ENCODE measurements at regions not wholly inside any gene's neighbourhood (a gene's known extent, or its start where the extent isn't known, plus 50 kb on each side); places are given as distances from the start of the nearest gene placed in this dataset.

DNA sequence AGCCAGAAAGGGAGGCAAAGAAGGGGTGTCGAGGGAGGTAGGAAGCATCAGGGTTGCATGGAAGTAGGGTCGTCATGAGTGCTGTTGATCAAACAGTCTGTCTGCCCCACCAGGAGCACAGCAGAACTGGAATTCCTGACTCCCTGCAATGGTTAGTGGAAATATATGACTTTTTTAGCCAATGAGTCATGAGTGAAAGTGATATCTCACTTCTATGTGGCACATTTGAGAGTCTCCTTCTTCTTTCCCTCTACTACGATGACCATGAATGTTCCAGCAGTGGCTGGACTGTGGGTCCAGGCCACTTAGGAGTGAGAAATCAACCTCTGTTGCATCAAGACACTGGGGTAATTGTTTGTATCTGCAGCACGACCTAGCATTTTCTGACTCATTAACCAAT lies 199.5 kb downstream of the TTC32 start:
- 94% methylated on average over 4 of the region's 4 CpGs for WGBS (ENCODE audit: insufficient coverage)
- H3K4me3 ChIP-seq (ENCODE audit: control insufficient read depth in 1 of 7, extremely low read depth in 1 of 7, insufficient read depth in 4 of 7, low read depth in 2 of 7, low read length in 6 of 7) = no peak overlapping the region
- no peaks in the 10 kb centered on the region for H3K9me3 ChIP-seq (ENCODE audit: control extremely low read depth in 1 of 5, control insufficient read depth in 4 of 5, insufficient read depth in 2 of 5, low read depth in 1 of 5, low read length in 4 of 5)
- DNase-seq = no peak
- CTCF ChIA-PET = no interaction called here
- H3K4me1 ChIP-seq (ENCODE audit: control extremely low read depth in 1 of 4, control insufficient read depth in 4 of 4, insufficient read depth in 4 of 4, low read length in 3 of 4) = no peaks in the 10 kb centered on the region
- no peaks in the 10 kb centered on the region for H3K36me3 ChIP-seq (ENCODE audit: control insufficient read depth in 4 of 4, insufficient read depth in 4 of 4, low read length in 3 of 4)
- peaks cover 0 to 4% (median 0%) of the 10 kb centered on the region in 5 experiments for H3K27me3 ChIP-seq (replicated peaks in 2 of 5; ENCODE audit: control insufficient read depth in 4 of 5, insufficient read depth in 5 of 5, low read length in 4 of 5)
- H3K27ac ChIP-seq (ENCODE audit: insufficient read depth in 1 of 2, low read depth in 1 of 2, low read length in 2 of 2, poor library complexity in 1 of 2, severe bottlenecking in 2 of 2) = no peak overlapping the region
- POLR2A ChIA-PET = no interaction called here

DNA sequence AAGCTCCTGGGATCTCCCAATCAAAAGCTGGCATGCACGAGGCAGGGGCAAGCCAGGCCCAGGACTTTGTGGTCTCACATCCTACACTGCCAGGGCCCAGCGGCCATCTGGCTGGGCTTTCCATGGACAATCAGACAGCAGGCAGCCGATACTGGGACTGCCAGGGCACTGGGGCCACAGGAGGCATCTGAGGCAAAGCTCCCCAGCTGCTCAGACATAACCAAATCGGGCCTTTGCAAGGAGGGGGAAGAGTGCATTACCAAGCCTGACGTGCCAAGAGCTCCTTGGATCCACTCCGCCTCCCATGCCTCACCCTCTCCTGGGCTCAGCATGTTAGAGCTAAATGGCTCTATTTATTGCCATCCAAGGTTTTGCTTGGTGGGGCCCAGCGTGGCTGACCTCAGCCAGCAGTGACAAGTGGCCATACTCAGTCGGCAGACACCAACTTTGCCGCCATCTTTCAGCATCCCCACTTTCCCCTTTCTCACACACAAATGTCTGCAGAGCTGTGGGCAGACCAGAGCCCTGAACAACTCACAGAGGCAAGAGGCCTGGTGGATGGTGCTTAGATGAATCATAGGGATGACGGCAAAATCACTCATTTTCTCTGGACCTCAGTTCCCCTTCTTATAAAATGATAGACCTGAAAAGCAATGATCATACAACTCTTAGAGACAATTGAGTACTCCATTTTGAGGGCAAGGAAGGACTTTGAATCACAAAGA lies 200.8 kb downstream of the TTC32 start:
- WGBS (ENCODE audit: insufficient coverage) = 96% methylated on average over 8 of the region's 10 CpGs
- Histone ChIP-seq H3K9me3 (ENCODE audit: control extremely low read depth in 1 of 5, control insufficient read depth in 4 of 5, insufficient read depth in 2 of 5, low read depth in 1 of 5, low read length in 4 of 5) (no peaks in the 10 kb centered on the region), H3K27me3 (replicated peaks in 2 of 5; ENCODE audit: control insufficient read depth in 4 of 5, insufficient read depth in 5 of 5, low read length in 4 of 5) (peaks cover 0 to 4% (median 0%) of the 10 kb centered on the region in 5 experiments), H3K4me3 (ENCODE audit: control insufficient read depth in 1 of 7, extremely low read depth in 1 of 7, insufficient read depth in 4 of 7, low read depth in 2 of 7, low read length in 6 of 7) (no peak overlapping the region), H3K27ac (ENCODE audit: insufficient read depth in 1 of 2, low read depth in 1 of 2, low read length in 2 of 2, poor library complexity in 1 of 2, severe bottlenecking in 2 of 2) (no peak overlapping the region), H3K36me3 (ENCODE audit: control insufficient read depth in 4 of 4, insufficient read depth in 4 of 4, low read length in 3 of 4) (no peaks in the 10 kb centered on the region), H3K4me1 (ENCODE audit: control extremely low read depth in 1 of 4, control insufficient read depth in 4 of 4, insufficient read depth in 4 of 4, low read length in 3 of 4) (no peaks in the 10 kb centered on the region)
- ChIA-PET CTCF (no interaction called here), POLR2A (no interaction called here)
- no peak for DNase-seq

DNA sequence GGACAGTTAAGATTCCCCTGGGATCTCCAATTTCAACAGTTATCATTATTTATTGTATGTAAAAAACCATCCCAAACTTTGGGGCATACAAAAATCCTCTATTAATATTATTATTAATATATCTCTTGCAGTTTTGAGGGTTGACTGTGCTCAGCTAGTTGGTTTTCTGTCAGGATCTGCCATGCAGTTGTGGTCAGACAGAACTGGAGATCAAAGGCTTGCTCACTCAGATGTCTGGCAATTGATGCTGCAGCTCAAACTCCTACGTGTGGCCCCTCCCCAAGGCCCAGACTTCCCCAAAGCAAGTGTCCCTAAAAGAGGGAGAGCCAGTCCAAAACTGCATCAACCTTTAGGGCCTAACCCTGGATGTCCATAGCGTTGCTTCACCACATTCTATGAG lies 204.7 kb downstream of the TTC32 start:
- H3K36me3 ChIP-seq (ENCODE audit: control insufficient read depth in 4 of 4, insufficient read depth in 4 of 4, low read length in 3 of 4) = no peaks in the 10 kb centered on the region
- CTCF ChIA-PET = interaction anchor here (0.8 kb wide), 1 partner anchor 14 kb away, joined by 3 read pairs; no protein-coding TSS in a partner anchor
- POLR2A ChIA-PET = no interaction called here

DNA sequence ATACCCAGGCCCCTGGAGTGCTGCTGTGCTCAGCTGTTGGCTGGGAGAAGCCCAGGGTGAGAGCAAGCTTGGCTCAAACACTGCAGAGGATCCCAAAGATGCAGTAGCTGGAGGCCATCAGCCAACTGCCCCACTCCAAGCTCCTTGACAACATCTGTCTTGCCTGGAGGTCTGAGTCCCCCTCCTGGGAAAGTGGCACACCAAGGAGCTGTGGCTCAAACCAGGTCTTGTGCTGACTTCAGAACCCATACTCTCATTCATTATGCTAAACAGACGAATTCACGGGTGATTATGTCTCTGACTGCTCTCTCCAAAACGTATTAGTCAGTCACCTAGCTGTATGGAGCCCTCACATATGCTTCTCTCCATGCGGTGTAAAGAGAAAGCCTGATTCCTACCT lies 206.1 kb downstream of the TTC32 start:
- POLR2A ChIA-PET = no interaction called here
- no peak for DNase-seq
- H3K36me3 ChIP-seq (ENCODE audit: control insufficient read depth in 4 of 4, insufficient read depth in 4 of 4, low read length in 3 of 4) = no peaks in the 10 kb centered on the region
- no peak overlapping the region for H3K4me3 ChIP-seq (ENCODE audit: control insufficient read depth in 1 of 7, extremely low read depth in 1 of 7, insufficient read depth in 4 of 7, low read depth in 2 of 7, low read length in 6 of 7)
- H3K9me3 ChIP-seq (ENCODE audit: control extremely low read depth in 1 of 5, control insufficient read depth in 4 of 5, insufficient read depth in 2 of 5, low read depth in 1 of 5, low read length in 4 of 5) = no peaks in the 10 kb centered on the region
- peaks cover 0 to 4% (median 2%) of the 10 kb centered on the region in 5 experiments for H3K27me3 ChIP-seq (replicated peaks in 2 of 5; ENCODE audit: control insufficient read depth in 4 of 5, insufficient read depth in 5 of 5, low read length in 4 of 5)
- no peak overlapping the region for H3K27ac ChIP-seq (ENCODE audit: insufficient read depth in 1 of 2, low read depth in 1 of 2, low read length in 2 of 2, poor library complexity in 1 of 2, severe bottlenecking in 2 of 2)
- CTCF ChIA-PET = no interaction called here
- no peaks in the 10 kb centered on the region for H3K4me1 ChIP-seq (ENCODE audit: control extremely low read depth in 1 of 4, control insufficient read depth in 4 of 4, insufficient read depth in 4 of 4, low read length in 3 of 4)
- 75% methylated on average over 4 of the region's 4 CpGs for WGBS (ENCODE audit: insufficient coverage)

More for the DNA sequence above, 204.7 kb downstream of the TTC32 start:
- 71% methylated on average over 2 of the region's 2 CpGs for WGBS (ENCODE audit: insufficient coverage)
- Histone ChIP-seq H3K27ac (ENCODE audit: insufficient read depth in 1 of 2, low read depth in 1 of 2, low read length in 2 of 2, poor library complexity in 1 of 2, severe bottlenecking in 2 of 2) (no peak overlapping the region), H3K27me3 (replicated peaks in 2 of 5; ENCODE audit: control insufficient read depth in 4 of 5, insufficient read depth in 5 of 5, low read length in 4 of 5) (peaks cover 0 to 4% (median 0%) of the 10 kb centered on the region in 5 experiments), H3K4me3 (ENCODE audit: control insufficient read depth in 1 of 7, extremely low read depth in 1 of 7, insufficient read depth in 4 of 7, low read depth in 2 of 7, low read length in 6 of 7) (no peak overlapping the region), H3K4me1 (ENCODE audit: control extremely low read depth in 1 of 4, control insufficient read depth in 4 of 4, insufficient read depth in 4 of 4, low read length in 3 of 4) (no peaks in the 10 kb centered on the region), H3K9me3 (ENCODE audit: control extremely low read depth in 1 of 5, control insufficient read depth in 4 of 5, insufficient read depth in 2 of 5, low read depth in 1 of 5, low read length in 4 of 5) (no peaks in the 10 kb centered on the region)
- no peak for DNase-seq

DNA sequence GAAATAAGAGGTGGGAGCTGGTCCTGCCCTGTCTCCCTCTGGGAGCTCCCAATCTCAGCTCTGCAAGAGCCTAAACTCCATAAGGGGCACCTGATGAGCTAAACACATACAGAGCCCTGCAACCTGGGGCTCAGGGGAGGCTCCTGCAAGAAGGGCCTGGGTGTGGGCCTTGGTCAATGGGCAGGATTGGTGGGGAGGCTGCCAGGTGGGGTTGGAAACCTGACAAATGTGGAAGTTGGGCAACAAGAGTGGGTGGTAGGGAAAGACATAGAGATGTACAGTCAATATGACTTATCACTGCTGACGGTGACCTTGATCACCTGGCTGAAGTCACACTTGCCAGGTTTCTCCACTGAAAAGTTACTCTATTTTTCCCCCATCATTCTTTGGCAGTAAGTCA lies 209.9 kb downstream of the TTC32 start:
- H3K9me3 ChIP-seq (ENCODE audit: control extremely low read depth in 1 of 5, control insufficient read depth in 4 of 5, insufficient read depth in 2 of 5, low read depth in 1 of 5, low read length in 4 of 5) = no peaks in the 10 kb centered on the region
- no peaks in the 10 kb centered on the region for H3K4me1 ChIP-seq (ENCODE audit: control extremely low read depth in 1 of 4, control insufficient read depth in 4 of 4, insufficient read depth in 4 of 4, low read length in 3 of 4)
- H3K36me3 ChIP-seq (ENCODE audit: control insufficient read depth in 4 of 4, insufficient read depth in 4 of 4, low read length in 3 of 4) = no peaks in the 10 kb centered on the region
- ChIA-PET POLR2A (no interaction called here), CTCF (no interaction called here)
- WGBS (ENCODE audit: insufficient coverage) = no CpG with 5 or more reads among the region's 1 CpG
- no peak overlapping the region for H3K27ac ChIP-seq (ENCODE audit: insufficient read depth in 1 of 2, low read depth in 1 of 2, low read length in 2 of 2, poor library complexity in 1 of 2, severe bottlenecking in 2 of 2)
- no peak overlapping the region for H3K4me3 ChIP-seq (ENCODE audit: control insufficient read depth in 1 of 7, extremely low read depth in 1 of 7, insufficient read depth in 4 of 7, low read depth in 2 of 7, low read length in 6 of 7)
- DNase-seq = no peak
- H3K27me3 ChIP-seq (replicated peaks in 2 of 5; ENCODE audit: control insufficient read depth in 4 of 5, insufficient read depth in 5 of 5, low read length in 4 of 5) = peaks cover 0 to 4% (median 0%) of the 10 kb centered on the region in 5 experiments

DNA sequence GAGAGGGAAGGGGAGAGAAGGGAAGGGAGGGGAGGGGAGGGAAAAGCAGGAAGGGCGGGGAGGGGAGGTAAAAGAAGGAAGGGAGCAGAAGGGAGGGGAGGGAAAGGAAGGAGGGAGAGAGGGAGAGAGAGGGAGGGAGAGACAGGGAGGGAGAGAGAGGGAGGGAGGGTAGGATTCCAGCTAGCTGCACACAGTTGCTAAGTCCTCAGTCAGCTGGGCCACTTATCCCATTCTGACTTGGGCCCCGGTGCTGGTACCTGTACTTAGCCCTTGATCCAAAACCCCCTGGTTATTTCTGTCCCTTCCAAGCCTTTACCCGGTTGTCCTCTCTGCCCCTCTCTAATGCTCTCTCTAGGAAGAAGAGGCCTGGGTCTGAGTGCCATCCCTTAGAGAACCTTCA lies 211.4 kb downstream of the TTC32 start:
- no peaks in the 10 kb centered on the region for H3K36me3 ChIP-seq (ENCODE audit: control insufficient read depth in 4 of 4, insufficient read depth in 4 of 4, low read length in 3 of 4)
- 92% methylated on average over 2 of the region's 3 CpGs for WGBS (ENCODE audit: insufficient coverage)
- CTCF ChIA-PET = no interaction called here
- no peaks in the 10 kb centered on the region for H3K9me3 ChIP-seq (ENCODE audit: control extremely low read depth in 1 of 5, control insufficient read depth in 4 of 5, insufficient read depth in 2 of 5, low read depth in 1 of 5, low read length in 4 of 5)
- no peak for DNase-seq
- POLR2A ChIA-PET = no interaction called here
- no peaks in the 10 kb centered on the region for H3K4me1 ChIP-seq (ENCODE audit: control extremely low read depth in 1 of 4, control insufficient read depth in 4 of 4, insufficient read depth in 4 of 4, low read length in 3 of 4)
- H3K27me3 ChIP-seq (replicated peaks in 2 of 5; ENCODE audit: control insufficient read depth in 4 of 5, insufficient read depth in 5 of 5, low read length in 4 of 5) = peaks cover 0 to 4% (median 0%) of the 10 kb centered on the region in 5 experiments
- H3K4me3 ChIP-seq (ENCODE audit: control insufficient read depth in 1 of 7, extremely low read depth in 1 of 7, insufficient read depth in 4 of 7, low read depth in 2 of 7, low read length in 6 of 7) = no peak overlapping the region
- no peak overlapping the region for H3K27ac ChIP-seq (ENCODE audit: insufficient read depth in 1 of 2, low read depth in 1 of 2, low read length in 2 of 2, poor library complexity in 1 of 2, severe bottlenecking in 2 of 2)

DNA sequence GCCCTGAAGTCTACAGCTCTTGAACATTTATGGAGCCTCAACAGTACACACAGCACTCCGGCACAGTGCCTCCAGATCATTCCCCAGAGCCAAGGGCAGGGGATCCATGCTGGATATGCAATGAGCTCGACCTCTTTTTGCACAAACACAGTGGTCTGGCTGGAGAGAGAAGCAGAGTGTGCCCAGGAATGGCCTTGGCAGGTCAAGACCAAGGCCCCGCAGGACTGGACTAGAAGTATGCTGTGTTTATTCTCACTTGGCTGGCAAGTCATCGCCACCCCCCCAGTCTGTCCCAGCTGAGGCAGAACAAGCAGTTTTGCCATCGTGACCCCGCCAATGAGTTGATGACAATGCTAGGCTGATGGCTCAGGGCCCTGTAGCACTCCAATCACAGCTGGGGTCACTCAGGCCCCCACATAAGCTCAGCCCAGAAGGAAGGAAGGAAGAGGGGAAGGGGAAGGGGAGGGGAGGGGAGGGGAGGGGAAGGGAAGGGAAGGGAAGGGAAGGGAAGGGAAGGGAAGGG lies 212.1 kb downstream of the TTC32 start:
- POLR2A ChIA-PET = no interaction called here

More for the DNA sequence above, 212.1 kb downstream of the TTC32 start:
- Histone ChIP-seq H3K27ac (ENCODE audit: insufficient read depth in 1 of 2, low read depth in 1 of 2, low read length in 2 of 2, poor library complexity in 1 of 2, severe bottlenecking in 2 of 2) (no peak overlapping the region), H3K9me3 (ENCODE audit: control extremely low read depth in 1 of 5, control insufficient read depth in 4 of 5, insufficient read depth in 2 of 5, low read depth in 1 of 5, low read length in 4 of 5) (no peaks in the 10 kb centered on the region), H3K36me3 (ENCODE audit: control insufficient read depth in 4 of 4, insufficient read depth in 4 of 4, low read length in 3 of 4) (no peaks in the 10 kb centered on the region), H3K27me3 (replicated peaks in 2 of 5; ENCODE audit: control insufficient read depth in 4 of 5, insufficient read depth in 5 of 5, low read length in 4 of 5) (peaks cover 0 to 4% (median 0%) of the 10 kb centered on the region in 5 experiments), H3K4me3 (ENCODE audit: control insufficient read depth in 1 of 7, extremely low read depth in 1 of 7, insufficient read depth in 4 of 7, low read depth in 2 of 7, low read length in 6 of 7) (no peak overlapping the region), H3K4me1 (ENCODE audit: control extremely low read depth in 1 of 4, control insufficient read depth in 4 of 4, insufficient read depth in 4 of 4, low read length in 3 of 4) (no peaks in the 10 kb centered on the region)
- DNase-seq = no peak
- 98% methylated on average over 4 of the region's 6 CpGs for WGBS (ENCODE audit: insufficient coverage)
- CTCF ChIA-PET = no interaction called here
